Activated T-cell treated with anti-CD3 and anti-CD28 coated beads, Interleukin-2, amount 50 U/mL, for 72 hours (primary cell): ENCODE measurements at regions not wholly inside any gene's neighbourhood (a gene's known extent, or its start where the extent isn't known, plus 50 kb on each side); places are given as distances from the start of the nearest gene placed in this dataset.

Source experiments
- ATAC-seq, 2 donors: fragments of 150-1000 bp; cut with Tn5 transposase; replicated peaks in 1 of 2; 2 replicates each; pipeline ENCODE4 v1.10.0; 2021; ENCODE audit warnings: moderate library complexity in 2 of 2, mild to moderate bottlenecking in 1 of 2
- DNase-seq, 2 donors: peaks; one replicate each; pipeline ENCODE4 v3.0.0; 2021 to 2022; ENCODE audit warnings: mixed read lengths in 1 of 2
- H3K27ac Mint-ChIP-seq: one replicate; pipeline ENCODE4 v1.8.0; 2022; ENCODE audit warnings: mild to moderate bottlenecking, moderate library complexity, mixed read lengths
- H3K27me3 Mint-ChIP-seq: one replicate; pipeline ENCODE4 v1.8.0; 2022; ENCODE audit warnings: low read depth, mixed read lengths
- H3K36me3 Mint-ChIP-seq, 2 donors: one replicate each; pipeline ENCODE4 v1.8.0; 2022; ENCODE audit warnings: mixed read lengths in 2 of 2, mild to moderate bottlenecking in 1 of 2; ENCODE audit not compliant: insufficient read depth in 2 of 2
- H3K4me1 Mint-ChIP-seq: one replicate; pipeline ENCODE4 v1.8.0; 2022; ENCODE audit warnings: low read depth, mixed read lengths
- H3K4me3 Mint-ChIP-seq, 2 donors: one replicate each; pipeline ENCODE4 v1.8.0; 2022; ENCODE audit warnings: mild to moderate bottlenecking in 2 of 2, mixed read lengths in 2 of 2, moderate library complexity in 2 of 2
- H3K9me3 Mint-ChIP-seq, 2 donors: one replicate each; pipeline ENCODE4 v1.8.0; 2022; ENCODE audit warnings: mixed read lengths in 2 of 2

- peak overlapping the region; percentile 88 for H3K27ac Mint-ChIP-seq
- no peaks in the 10 kb centered on the region for H3K4me1 Mint-ChIP-seq
- H3K27me3 Mint-ChIP-seq: no peaks in the 10 kb centered on the region
- no peaks in the 10 kb centered on the region for H3K9me3 Mint-ChIP-seq
- DNase-seq (no peak), ATAC-seq (peak; percentile 65 to 69)
- H3K36me3 Mint-ChIP-seq: peaks cover 2 to 6% of the 10 kb centered on the region in 2 donors
- peak overlapping the region; percentile 74 to 83 for H3K4me3 Mint-ChIP-seq
Observed at GRCh38 chr14:22168092-22168955, 420.7 kb downstream of the DAD1 start.

- ATAC-seq (no peak), DNase-seq (no peak)
- no peaks in the 10 kb centered on the region for H3K9me3 Mint-ChIP-seq
- peak overlapping the region in 1 of 2 donors; percentile 22 for H3K4me3 Mint-ChIP-seq
- no peaks in the 10 kb centered on the region for H3K4me1 Mint-ChIP-seq
- no peak overlapping the region for H3K27ac Mint-ChIP-seq
- H3K27me3 Mint-ChIP-seq: no peaks in the 10 kb centered on the region
- peaks cover 0 to 2% of the 10 kb centered on the region in 2 donors for H3K36me3 Mint-ChIP-seq
Observed at GRCh38 chr14:22164616-22165015, 424.4 kb downstream of the DAD1 start.

DNA sequence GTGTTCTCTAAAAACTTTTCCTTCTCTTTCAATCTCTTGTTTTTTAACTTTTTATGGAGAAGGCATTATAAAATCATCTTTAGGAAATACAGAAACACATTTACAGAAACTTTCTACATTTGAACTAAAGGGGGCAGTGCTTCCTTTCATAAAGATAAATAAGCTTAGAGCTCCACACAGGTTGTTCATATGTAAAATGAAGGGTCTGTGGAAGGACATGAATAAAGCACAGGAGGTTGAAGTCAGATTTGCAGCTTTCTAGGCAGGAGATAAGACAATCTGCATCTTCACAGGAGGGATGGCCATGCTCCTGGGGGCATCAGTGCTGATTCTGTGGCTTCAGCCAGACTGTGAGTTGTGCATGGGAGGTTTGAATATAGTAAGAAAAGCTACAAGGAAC is 426.0 kb downstream of the DAD1 start:
- H3K27ac Mint-ChIP-seq: peak overlapping the region; percentile 75
- H3K9me3 Mint-ChIP-seq: no peaks in the 10 kb centered on the region
- peak overlapping the region; percentile 76 to 87 for H3K4me3 Mint-ChIP-seq
- DNase-seq: no peak
- no peaks in the 10 kb centered on the region for H3K36me3 Mint-ChIP-seq
- ATAC-seq: peak; percentile 26 to 46
- H3K4me1 Mint-ChIP-seq: no peaks in the 10 kb centered on the region
- H3K27me3 Mint-ChIP-seq: no peaks in the 10 kb centered on the region

DNA sequence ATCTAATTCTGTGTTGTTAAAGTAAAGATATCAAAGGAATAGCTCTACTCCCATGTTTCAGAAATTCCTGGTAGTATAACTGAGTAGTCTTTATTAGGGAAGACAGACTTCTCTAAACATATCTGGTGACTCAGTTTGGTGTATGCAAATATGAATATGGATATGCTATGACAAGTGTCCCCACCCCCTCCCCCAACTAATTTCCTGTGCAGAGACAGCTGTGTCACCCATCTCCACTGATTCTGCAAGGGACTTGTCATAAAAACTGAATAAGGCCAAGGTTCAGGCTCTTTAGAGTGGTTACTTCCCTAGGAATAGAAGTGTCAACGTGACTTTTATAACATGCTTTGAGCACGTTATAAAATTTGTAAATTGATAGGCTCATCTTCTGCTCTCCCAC is 429.1 kb downstream of the DAD1 start:
- no peaks in the 10 kb centered on the region for H3K9me3 Mint-ChIP-seq
- no peak overlapping the region for H3K27ac Mint-ChIP-seq
- DNase-seq: no peak
- H3K36me3 Mint-ChIP-seq: no peaks in the 10 kb centered on the region
- no peaks in the 10 kb centered on the region for H3K27me3 Mint-ChIP-seq
- peak in 1 of 2 donors; percentile 50 for ATAC-seq
- no peaks in the 10 kb centered on the region for H3K4me1 Mint-ChIP-seq
- no peak overlapping the region for H3K4me3 Mint-ChIP-seq

- H3K27me3 Mint-ChIP-seq: no peaks in the 10 kb centered on the region
- DNase-seq (no peak), ATAC-seq (no peak)
- no peaks in the 10 kb centered on the region for H3K9me3 Mint-ChIP-seq
- H3K36me3 Mint-ChIP-seq: no peaks in the 10 kb centered on the region
- H3K27ac Mint-ChIP-seq: peak overlapping the region; percentile 46
- peak overlapping the region; percentile 31 to 52 for H3K4me3 Mint-ChIP-seq
- H3K4me1 Mint-ChIP-seq: no peaks in the 10 kb centered on the region
Observed at GRCh38 chr14:22159099-22159498, 429.9 kb downstream of the DAD1 start.

DNA sequence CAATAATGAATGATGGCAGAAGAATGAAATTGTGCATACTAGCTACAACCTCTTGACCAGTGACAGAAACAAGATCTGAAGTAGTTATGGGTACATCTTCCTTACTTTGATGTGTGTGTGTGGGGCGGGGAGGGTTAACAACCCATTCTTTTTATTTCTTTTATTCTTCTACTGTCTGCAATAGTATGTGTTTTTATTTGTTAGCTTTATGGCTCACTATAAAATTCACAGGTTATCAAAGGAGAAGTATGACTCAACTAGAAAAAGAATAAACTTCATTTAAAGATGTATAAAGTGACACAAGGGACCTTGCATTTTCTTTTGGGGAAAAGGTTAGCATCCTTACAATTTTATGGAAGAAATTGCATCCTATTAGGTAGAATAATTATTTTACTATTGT is 430.5 kb downstream of the DAD1 start:
- no peak for DNase-seq
- H3K4me3 Mint-ChIP-seq: no peak overlapping the region
- H3K27ac Mint-ChIP-seq: no peak overlapping the region
- no peak for ATAC-seq
- H3K9me3 Mint-ChIP-seq: no peaks in the 10 kb centered on the region
- H3K4me1 Mint-ChIP-seq: no peaks in the 10 kb centered on the region
- no peaks in the 10 kb centered on the region for H3K36me3 Mint-ChIP-seq
- H3K27me3 Mint-ChIP-seq: no peaks in the 10 kb centered on the region

GRCh38 chr14:22155571-22155970 is 433.5 kb downstream of the DAD1 start:
- Mint-ChIP-seq H3K4me3 (no peak overlapping the region), H3K4me1 (no peaks in the 10 kb centered on the region), H3K27me3 (no peaks in the 10 kb centered on the region), H3K9me3 (no peaks in the 10 kb centered on the region), H3K36me3 (no peaks in the 10 kb centered on the region), H3K27ac (no peak overlapping the region)
- ATAC-seq (no peak), DNase-seq (no peak)

- DNase-seq: no peak
- Mint-ChIP-seq H3K4me3 (no peak overlapping the region), H3K27ac (no peak overlapping the region), H3K9me3 (no peaks in the 10 kb centered on the region), H3K27me3 (no peaks in the 10 kb centered on the region), H3K36me3 (no peaks in the 10 kb centered on the region), H3K4me1 (no peaks in the 10 kb centered on the region)
- no peak for ATAC-seq
Observed at GRCh38 chr14:22152903-22153302, 436.1 kb downstream of the DAD1 start.

GRCh38 chr14:22152161-22152870 is 436.7 kb downstream of the DAD1 start:
- Mint-ChIP-seq H3K36me3 (no peaks in the 10 kb centered on the region), H3K4me1 (no peaks in the 10 kb centered on the region), H3K9me3 (no peaks in the 10 kb centered on the region), H3K27ac (peak overlapping the region; percentile 11), H3K27me3 (no peaks in the 10 kb centered on the region), H3K4me3 (peak overlapping the region in 1 of 2 donors; percentile 4)
- ATAC-seq: no peak
- no peak for DNase-seq

- Mint-ChIP-seq H3K36me3 (no peaks in the 10 kb centered on the region), H3K9me3 (no peaks in the 10 kb centered on the region), H3K4me3 (no peak overlapping the region), H3K27ac (no peak overlapping the region), H3K4me1 (no peaks in the 10 kb centered on the region), H3K27me3 (no peaks in the 10 kb centered on the region)
- ATAC-seq (no peak), DNase-seq (no peak)
Observed at GRCh38 chr14:22151121-22151520, 437.9 kb downstream of the DAD1 start.

GRCh38 chr14:22149058-22149457 is 440.0 kb downstream of the DAD1 start:
- Mint-ChIP-seq H3K9me3 (no peaks in the 10 kb centered on the region), H3K4me1 (no peaks in the 10 kb centered on the region), H3K36me3 (no peaks in the 10 kb centered on the region), H3K27ac (no peak overlapping the region), H3K4me3 (no peak overlapping the region), H3K27me3 (no peaks in the 10 kb centered on the region)
- ATAC-seq (no peak), DNase-seq (no peak)

GRCh38 chr14:22147716-22148115 is 441.3 kb downstream of the DAD1 start:
- Mint-ChIP-seq H3K4me1 (no peaks in the 10 kb centered on the region), H3K4me3 (peak overlapping the region; percentile 77 to 87), H3K27me3 (no peaks in the 10 kb centered on the region), H3K9me3 (no peaks in the 10 kb centered on the region), H3K36me3 (no peaks in the 10 kb centered on the region), H3K27ac (peak overlapping the region; percentile 91)
- no peak for DNase-seq
- peak in 1 of 2 donors; percentile 38 for ATAC-seq

GRCh38 chr14:22143363-22143762 is 445.7 kb downstream of the DAD1 start:
- ATAC-seq (peak; percentile 36 to 71), DNase-seq (no peak)
- no peaks in the 10 kb centered on the region for H3K9me3 Mint-ChIP-seq
- no peak overlapping the region for H3K4me3 Mint-ChIP-seq
- H3K27me3 Mint-ChIP-seq: no peaks in the 10 kb centered on the region
- no peak overlapping the region for H3K27ac Mint-ChIP-seq
- no peaks in the 10 kb centered on the region for H3K4me1 Mint-ChIP-seq
- H3K36me3 Mint-ChIP-seq: no peaks in the 10 kb centered on the region
